ENCODE measurements at regions not wholly inside any gene's neighbourhood (a gene's known extent, or its start where the extent isn't known, plus 50 kb on each side); places are given as distances from the start of the nearest gene placed in this dataset.

DNA sequence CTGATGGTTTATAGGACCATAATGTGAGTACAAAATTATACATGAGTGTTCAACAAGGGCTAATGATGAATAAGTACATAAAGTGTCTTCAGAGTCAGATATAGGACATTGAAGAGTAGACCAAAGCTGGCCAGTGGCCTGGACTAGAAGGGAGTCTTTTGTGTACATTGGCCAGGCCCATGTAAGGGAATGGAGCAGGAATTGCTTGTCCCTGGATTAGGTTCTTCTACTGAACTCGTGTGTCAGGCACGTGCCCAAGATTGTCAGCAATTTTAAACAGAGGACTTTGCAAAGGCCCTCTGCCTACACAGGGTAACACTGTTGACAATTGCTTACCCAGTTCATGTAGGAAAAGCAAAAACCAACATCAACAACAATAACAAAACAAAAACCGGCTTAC is 196.0 kb upstream of the SEL1L start:
- TF ChIP-seq POLR2AphosphoS5 (IDR thresholded peaks at IDR 0.05; ENCODE audit: low read depth, low read length) (no peak), SIN3A (IDR thresholded peaks at IDR 0.05; ENCODE audit: borderline replicate concordance, insufficient read depth, low read length) (no peak)
